Brain pericyte (primary cell): ENCODE measurements at regions not wholly inside any gene's neighbourhood (a gene's known extent, or its start where the extent isn't known, plus 50 kb on each side); places are given as distances from the start of the nearest gene placed in this dataset.

Experiments
- DNase-seq: peaks from one replicate; pipeline ENCODE4 v3.0.0-alpha.2; 2012; ENCODE audit warnings: low read depth, low spot score

GRCh38 chr14:32003585-32003984, 73.5 kb upstream of the ARHGAP5 start:
- no peak for DNase-seq

DNA sequence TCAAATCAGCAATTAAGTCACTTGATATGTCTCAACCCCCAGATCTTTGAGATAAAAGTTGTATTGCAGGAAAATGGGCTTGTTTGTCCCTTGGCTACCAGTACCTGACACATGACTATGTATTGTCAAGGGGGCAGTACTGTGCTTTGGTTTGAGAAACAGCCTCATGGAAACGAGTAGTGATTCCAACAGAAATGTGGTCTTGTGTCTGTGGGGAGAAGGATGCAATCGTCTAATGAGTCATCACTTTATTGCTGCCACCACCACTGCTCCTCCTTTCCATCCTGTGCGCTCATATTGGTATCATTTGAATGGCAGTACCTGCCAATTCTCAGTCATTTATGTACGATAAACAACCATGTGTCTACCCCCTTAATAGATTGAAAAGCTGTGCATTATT, 72.8 kb upstream of the ARHGAP5 start:
- DNase-seq: no peak

DNA sequence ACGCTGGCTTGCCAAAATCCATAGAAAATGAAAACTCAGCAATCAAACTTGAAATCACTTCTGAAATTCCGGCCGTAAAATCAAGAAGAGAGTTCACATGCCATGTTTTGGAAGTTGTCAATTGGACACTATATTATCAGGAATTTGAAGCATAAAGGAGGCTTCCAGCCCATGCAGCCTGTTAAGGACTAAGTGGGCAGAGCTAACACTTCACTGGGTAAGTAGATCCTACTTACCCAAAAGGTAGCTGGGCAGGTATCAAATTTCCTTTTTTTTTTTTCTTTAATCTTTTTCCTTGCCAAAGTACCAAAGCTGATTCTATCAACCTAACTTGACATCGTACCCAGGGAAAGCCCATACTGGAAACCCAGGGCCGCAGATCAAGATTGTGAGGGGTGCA, 71.5 kb upstream of the ARHGAP5 start:
- no peak for DNase-seq

- no peak for DNase-seq
Observed at GRCh38 chr14:32006263-32007110, 70.6 kb upstream of the ARHGAP5 start.

DNA sequence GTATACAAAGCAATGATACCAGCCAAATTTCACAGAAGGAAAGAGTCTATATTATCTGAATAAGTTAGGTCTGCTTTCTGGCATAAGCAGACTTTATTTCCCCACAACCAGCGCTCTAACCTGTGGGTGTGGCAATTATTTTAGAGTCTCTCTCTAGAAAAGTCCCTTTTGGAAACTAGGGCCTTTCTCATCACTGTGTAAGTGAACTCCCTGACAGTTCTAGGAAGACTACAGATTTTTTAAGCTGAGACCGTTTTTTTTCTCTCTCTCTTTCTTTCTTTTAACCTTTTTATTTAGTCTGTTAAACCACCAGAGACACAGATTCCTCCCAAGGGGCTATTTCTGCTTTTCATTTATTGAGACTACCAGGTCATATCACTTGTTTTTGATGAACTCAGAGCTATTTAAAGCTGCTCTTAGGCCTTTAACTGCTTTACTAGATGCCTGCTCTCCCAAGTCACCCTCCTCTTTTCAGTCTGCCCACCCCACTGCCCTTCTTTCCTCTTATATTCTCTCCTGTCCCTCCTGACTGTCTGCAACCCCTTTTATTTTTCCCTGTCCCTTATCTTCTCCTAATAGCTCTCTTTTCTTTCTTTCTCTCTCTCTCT, 69.2 kb upstream of the ARHGAP5 start:
- DNase-seq: no peak

- no peak for DNase-seq
Observed at GRCh38 chr14:32008602-32009193, 68.4 kb upstream of the ARHGAP5 start.

DNA sequence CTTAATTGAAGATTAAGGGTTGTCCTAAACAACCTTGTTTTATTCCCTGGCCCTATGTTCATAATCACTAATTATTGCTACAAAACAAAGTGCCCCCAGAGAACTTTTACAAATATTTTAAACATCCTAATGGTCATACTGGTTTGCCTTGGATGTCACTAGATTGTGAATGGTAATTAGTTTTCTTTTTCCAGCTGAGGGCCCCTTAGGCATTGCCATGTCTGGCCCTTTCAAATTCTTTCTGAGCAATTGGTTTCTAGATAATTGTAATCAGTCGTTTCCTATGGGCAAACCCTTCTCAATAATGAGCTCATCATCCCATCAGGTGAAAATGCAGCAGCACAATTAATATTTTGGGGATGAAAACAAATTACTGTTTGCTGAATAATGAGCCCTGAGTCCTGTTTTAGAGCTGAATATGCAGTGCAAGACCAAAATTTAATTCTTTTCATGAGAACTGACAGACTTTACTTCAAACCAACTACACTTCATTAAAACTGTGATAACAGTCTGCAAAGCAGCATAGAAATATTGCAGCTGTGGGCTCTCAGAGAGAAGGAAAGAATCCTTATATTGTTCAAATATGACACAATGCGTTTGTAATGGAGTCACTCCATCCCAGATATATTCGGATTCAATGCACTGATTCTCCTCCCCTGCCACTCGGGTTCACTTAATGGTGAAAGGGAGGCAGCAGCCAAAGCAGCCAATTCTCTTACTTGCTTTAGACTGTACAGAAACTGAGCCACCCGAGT, 67.7 kb upstream of the ARHGAP5 start:
- no peak for DNase-seq

GRCh38 chr14:32009976-32010581, 67.0 kb upstream of the ARHGAP5 start:
- no peak for DNase-seq

GRCh38 chr14:32010604-32011125, 66.4 kb upstream of the ARHGAP5 start:
- DNase-seq: no peak

GRCh38 chr14:32011225-32011624, 65.9 kb upstream of the ARHGAP5 start:
- no peak for DNase-seq

DNA sequence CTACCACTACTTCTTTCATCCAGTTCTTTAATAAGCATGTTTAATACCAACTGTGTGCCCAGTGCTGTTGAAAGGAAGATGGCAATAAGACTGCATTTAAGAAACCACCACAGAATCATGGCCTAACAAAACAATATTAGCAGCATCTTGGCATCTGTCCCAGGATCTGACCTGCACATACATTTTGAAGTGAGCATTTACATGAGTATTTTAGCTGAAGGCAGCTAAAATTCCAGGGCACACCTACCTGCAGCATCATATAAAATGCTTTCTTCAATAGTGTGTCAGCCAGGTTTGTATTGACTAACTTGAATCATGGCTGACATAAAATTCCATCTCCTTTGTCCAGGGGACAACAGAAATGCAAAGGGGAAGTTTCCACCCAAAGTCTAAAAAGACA, 65.0 kb upstream of the ARHGAP5 start:
- DNase-seq: no peak

GRCh38 chr14:32012571-32012970, 64.5 kb upstream of the ARHGAP5 start:
- DNase-seq: no peak

DNA sequence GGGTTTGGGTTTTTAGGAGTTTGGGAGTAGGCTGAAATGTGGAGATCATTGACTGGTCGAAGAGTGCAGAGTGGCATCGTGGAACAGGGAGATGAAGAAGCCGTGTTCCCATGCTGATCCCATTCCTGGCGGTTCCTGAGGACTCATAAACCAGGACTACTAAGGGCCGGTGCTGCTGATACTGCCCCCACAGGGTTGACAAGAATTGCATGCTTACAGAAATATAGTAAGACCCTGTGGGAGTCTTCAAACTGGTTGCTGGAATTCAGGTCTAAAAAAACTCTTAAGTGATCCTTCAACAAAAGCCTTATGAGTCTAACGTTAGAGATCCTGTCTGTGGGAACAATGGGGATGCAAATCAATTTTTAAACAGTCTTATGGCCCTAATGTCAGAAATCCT, 64.0 kb upstream of the ARHGAP5 start:
- DNase-seq: no peak

- DNase-seq: no peak
Observed at GRCh38 chr14:32014057-32014456, 63.0 kb upstream of the ARHGAP5 start.

DNA sequence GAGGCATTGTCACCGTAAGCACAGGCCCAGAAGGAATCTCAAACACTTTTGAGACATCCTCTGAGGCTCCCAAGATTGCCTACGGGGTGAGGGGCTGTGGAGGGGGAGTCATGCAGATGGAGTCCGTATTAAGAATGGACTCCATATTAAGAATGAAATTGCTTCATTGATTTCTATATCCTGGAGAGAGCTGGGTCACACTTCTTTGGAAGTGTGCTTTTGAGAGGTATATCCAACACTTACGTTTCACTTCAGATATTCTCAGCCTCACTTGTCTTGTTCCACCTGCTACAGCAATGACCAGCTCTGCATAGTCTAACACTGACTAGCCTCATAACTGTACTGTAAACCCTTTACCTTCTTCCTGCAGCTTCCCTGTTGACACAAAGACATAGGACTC, 62.6 kb upstream of the ARHGAP5 start:
- DNase-seq: no peak

- no peak for DNase-seq
Observed at GRCh38 chr14:32015166-32015565, 61.9 kb upstream of the ARHGAP5 start.

DNA sequence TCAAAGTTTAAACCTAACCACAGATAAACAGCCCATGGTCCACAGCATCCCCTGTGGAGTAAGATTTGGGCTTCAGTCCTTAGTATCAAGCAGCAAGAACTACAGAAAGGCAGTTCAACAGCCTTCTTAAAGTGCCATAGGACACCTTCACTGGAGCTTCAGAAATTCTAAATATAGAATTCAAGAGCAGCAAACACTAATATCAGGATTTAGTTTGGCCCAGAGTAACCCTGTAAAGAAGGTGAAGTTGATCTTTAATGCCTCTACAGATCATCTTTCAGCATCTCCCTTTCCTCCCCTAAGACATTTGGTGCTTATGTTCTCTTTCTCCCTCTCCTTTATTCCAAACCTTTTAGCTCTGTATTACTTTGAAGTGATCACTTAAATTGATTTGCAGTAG, 59.5 kb upstream of the ARHGAP5 start:
- DNase-seq: no peak

DNA sequence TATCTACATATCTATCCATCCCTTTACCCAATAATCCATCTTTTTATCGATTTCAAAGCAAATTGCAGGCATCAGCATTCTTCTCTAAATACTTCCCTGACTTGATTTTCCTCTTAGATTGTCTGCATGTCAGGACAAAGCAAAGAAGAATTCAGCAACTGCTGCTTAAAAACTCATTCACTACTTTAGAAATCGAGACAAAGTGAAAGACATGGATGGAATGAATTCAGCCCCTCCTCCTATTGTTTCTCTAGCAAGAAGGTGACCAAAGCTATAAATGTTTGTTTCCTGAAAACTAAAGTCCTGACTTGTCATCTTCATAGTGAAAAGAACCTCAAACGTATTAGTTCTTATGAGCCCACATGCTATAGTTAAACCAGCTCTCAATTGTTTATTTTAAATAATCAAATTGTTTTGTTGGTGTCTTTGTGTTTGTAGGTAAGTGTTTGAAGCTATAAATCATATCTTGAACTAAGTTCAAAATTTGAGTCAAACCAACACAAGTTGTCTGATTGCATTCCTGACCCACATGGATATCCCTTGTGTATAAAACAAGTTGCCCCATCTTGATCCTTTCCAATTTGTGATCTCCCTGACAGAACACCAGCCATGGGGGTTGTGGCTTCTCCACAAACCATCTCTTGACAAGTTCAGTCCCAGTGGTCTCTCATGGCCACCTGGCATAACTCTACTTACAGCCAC, 58.6 kb upstream of the ARHGAP5 start:
- no peak for DNase-seq

DNA sequence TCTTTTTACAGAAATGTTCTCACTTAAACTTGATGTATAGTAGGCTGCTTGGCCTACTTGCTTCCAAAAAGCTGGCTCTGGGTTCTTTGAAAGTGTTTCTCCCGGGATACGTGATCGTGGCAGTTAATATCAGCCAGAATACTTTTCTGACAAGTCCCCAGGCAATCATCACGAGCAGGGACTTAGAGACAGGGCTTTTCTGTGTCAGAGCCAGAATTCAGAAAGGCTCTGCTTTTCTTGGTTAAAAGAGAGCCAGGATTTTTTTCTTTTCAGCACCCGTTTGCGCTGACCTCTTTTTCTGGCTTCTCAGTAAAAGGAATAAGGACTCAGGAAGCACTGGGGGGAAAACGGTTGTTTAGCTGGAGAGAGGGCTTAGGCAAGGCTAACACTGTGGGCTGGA, 57.8 kb upstream of the ARHGAP5 start:
- no peak for DNase-seq

DNA sequence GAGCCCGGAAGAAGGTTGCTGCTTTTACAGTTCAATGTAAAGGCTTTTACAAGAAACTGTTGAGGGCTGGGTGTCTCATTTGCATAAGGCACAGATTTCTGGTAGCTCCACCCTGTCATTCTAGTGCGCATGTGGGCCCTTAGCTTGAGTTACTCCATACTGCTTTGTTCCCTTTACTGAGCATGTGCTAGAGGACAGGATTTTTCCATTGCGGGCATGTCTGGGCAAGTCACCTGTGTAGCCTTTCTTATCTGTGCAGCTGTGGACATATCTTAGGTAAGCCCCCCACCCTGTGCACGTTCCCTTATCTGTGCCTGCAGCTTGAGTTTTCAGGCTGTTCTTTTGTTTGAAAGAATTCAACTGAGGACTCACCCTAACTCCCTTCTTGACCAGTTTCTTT, 56.2 kb upstream of the ARHGAP5 start:
- DNase-seq: no peak

- no peak for DNase-seq
Observed at GRCh38 chr14:32021341-32021740, 55.8 kb upstream of the ARHGAP5 start.
